T47D (cell line): ENCODE measurements at regions not wholly inside any gene's neighbourhood (a gene's known extent, or its start where the extent isn't known, plus 50 kb on each side); places are given as distances from the start of the nearest gene placed in this dataset.

ENCODE experiments used
- DNase-seq, 2 experiments: peaks; one replicate each; pipeline versions ENCODE4 v3.0.0 to v3.0.0-alpha.2; 2011 to 2012; ENCODE audit warnings: low read depth in 1 of 2, low spot score in 1 of 2
- JUND ChIP-seq: IDR thresholded peaks from 2 replicates; pipeline ENCODE4 v1.6.1; 2012; ENCODE audit warnings: low read depth
- in situ Hi-C: cut with HindIII; loops from 2 replicates; pipeline ENCODE4 v1.10.0; 2016; ENCODE audit warnings: low sequenced_read_pairs, low pct_unique_long_range_greater_than_20kb

GRCh38 chr2:235132651-235133050 lies 180.8 kb downstream of the SH3BP4 start:
- in situ Hi-C loops: no loop called here
- no peak for DNase-seq
- no peak for TF ChIP-seq JUND

GRCh38 chr2:235133837-235134236 lies 182.0 kb downstream of the SH3BP4 start:
- DNase-seq: no peak
- in situ Hi-C loops: no loop called here
- no peak for TF ChIP-seq JUND

GRCh38 chr2:235134420-235134819 lies 182.6 kb downstream of the SH3BP4 start:
- in situ Hi-C loops: no loop called here
- no peak for TF ChIP-seq JUND
- DNase-seq: no peak

- no peak for TF ChIP-seq JUND
- in situ Hi-C loops: no loop called here
- no peak for DNase-seq
Observed at GRCh38 chr2:235135195-235135965, 183.6 kb downstream of the SH3BP4 start.

GRCh38 chr2:235135990-235136561 lies 184.3 kb downstream of the SH3BP4 start:
- peak; percentile 61 to 91 for DNase-seq

GRCh38 chr2:235138339-235138738 lies 186.5 kb downstream of the SH3BP4 start:
- in situ Hi-C loops: no loop called here
- DNase-seq: no peak
- TF ChIP-seq JUND: no peak

More at GRCh38 chr2:235135990-235136561, 184.3 kb downstream of the SH3BP4 start:
- no peak for TF ChIP-seq JUND
- in situ Hi-C loops: no loop called here

- TF ChIP-seq JUND: no peak
- in situ Hi-C loops: no loop called here
- no peak for DNase-seq
Observed at GRCh38 chr2:235139956-235140800, 188.4 kb downstream of the SH3BP4 start.

GRCh38 chr2:235140801-235141081 lies 188.9 kb downstream of the SH3BP4 start:
- in situ Hi-C loops: no loop called here
- no peak for TF ChIP-seq JUND

GRCh38 chr2:235141411-235142128 lies 189.8 kb downstream of the SH3BP4 start:
- in situ Hi-C loops: no loop called here
- TF ChIP-seq JUND: no peak

More at GRCh38 chr2:235140801-235141081, 188.9 kb downstream of the SH3BP4 start:
- DNase-seq: no peak

GRCh38 chr2:235142601-235143000 lies 190.8 kb downstream of the SH3BP4 start:
- in situ Hi-C loops: no loop called here
- DNase-seq: no peak
- no peak for TF ChIP-seq JUND

More at GRCh38 chr2:235141411-235142128, 189.8 kb downstream of the SH3BP4 start:
- no peak for DNase-seq

GRCh38 chr2:235143789-235144188 lies 192.0 kb downstream of the SH3BP4 start:
- no peak for TF ChIP-seq JUND
- DNase-seq: no peak
- in situ Hi-C loops: no loop called here

GRCh38 chr2:235144291-235144690 lies 192.5 kb downstream of the SH3BP4 start:
- TF ChIP-seq JUND: no peak
- DNase-seq: no peak
- in situ Hi-C loops: no loop called here

- no peak for DNase-seq
- in situ Hi-C loops: no loop called here
- TF ChIP-seq JUND: no peak
Observed at GRCh38 chr2:235146206-235146605, 194.4 kb downstream of the SH3BP4 start.
